Upper lobe of right lung (tissue), 1 donor: ENCODE measurements at regions not wholly inside any gene's neighbourhood (a gene's known extent, or its start where the extent isn't known, plus 50 kb on each side); places are given as distances from the start of the nearest gene placed in this dataset.

Experiments
- ATAC-seq: fragments of 200-7000 bp; cut with Tn5 transposase; one replicate; pipeline ENCODE4 v1.9.1; 2020; ENCODE audit warnings: mild to moderate bottlenecking, moderate library complexity
- DNase-seq: peaks from one replicate; pipeline ENCODE4 v3.0.0-alpha.2; 2020
- H3K27ac ChIP-seq: fragments of 200-600 bp; one replicate; pipeline ENCODE4 v1.8.0; 2022
- H3K27me3 ChIP-seq: fragments of 200-600 bp; one replicate; pipeline ENCODE4 v1.8.0; 2022; ENCODE audit warnings: mild to moderate bottlenecking
- H3K36me3 ChIP-seq: fragments of 200-600 bp; one replicate; pipeline ENCODE4 v1.8.0; 2022
- H3K4me1 ChIP-seq: fragments of 200-600 bp; one replicate; pipeline ENCODE4 v1.8.0; 2022
- H3K4me3 ChIP-seq: fragments of 200-600 bp; one replicate; pipeline ENCODE4 v1.8.0; 2022; ENCODE audit warnings: mild to moderate bottlenecking
- H3K9me3 ChIP-seq: fragments of 200-600 bp; one replicate; pipeline ENCODE4 v1.8.0; 2022
- intact Hi-C: fragments of 100-400 bp; cut with DNase I; formaldehyde crosslinking; loops from one replicate; pipeline ENCODE4 v1.11.0; 2022
- TF ChIP-seq, protein P1 (sequence below): fragments of 200-600 bp; IDR thresholded peaks from one replicate; pipeline ENCODE4 v1.8.0; 2022; ENCODE audit warnings: antibody characterized with exemption
- donor health status: DM: no; HTN: yes; CAD: no; lungs with severe emphysema.

- ATAC-seq (no peak), DNase-seq (no peak)
- Histone ChIP-seq H3K4me3 (no peak overlapping the region), H3K4me1 (no peaks in the 10 kb centered on the region), H3K36me3 (no peaks in the 10 kb centered on the region), H3K27me3 (no peaks in the 10 kb centered on the region), H3K9me3 (no peaks in the 10 kb centered on the region), H3K27ac (no peak overlapping the region)
- intact Hi-C loops, result no loop called here
- TF ChIP-seq, protein P1, sequence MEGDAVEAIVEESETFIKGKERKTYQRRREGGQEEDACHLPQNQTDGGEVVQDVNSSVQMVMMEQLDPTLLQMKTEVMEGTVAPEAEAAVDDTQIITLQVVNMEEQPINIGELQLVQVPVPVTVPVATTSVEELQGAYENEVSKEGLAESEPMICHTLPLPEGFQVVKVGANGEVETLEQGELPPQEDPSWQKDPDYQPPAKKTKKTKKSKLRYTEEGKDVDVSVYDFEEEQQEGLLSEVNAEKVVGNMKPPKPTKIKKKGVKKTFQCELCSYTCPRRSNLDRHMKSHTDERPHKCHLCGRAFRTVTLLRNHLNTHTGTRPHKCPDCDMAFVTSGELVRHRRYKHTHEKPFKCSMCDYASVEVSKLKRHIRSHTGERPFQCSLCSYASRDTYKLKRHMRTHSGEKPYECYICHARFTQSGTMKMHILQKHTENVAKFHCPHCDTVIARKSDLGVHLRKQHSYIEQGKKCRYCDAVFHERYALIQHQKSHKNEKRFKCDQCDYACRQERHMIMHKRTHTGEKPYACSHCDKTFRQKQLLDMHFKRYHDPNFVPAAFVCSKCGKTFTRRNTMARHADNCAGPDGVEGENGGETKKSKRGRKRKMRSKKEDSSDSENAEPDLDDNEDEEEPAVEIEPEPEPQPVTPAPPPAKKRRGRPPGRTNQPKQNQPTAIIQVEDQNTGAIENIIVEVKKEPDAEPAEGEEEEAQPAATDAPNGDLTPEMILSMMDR, result no peak
Measured at GRCh38 chr11:121958971-121959325, 157.1 kb downstream of the BLID start.

GRCh38 chr11:121958323-121958970 is 157.6 kb downstream of the BLID start:
- H3K27ac ChIP-seq, result no peak overlapping the region
- H3K4me3 ChIP-seq, result no peak overlapping the region
- H3K9me3 ChIP-seq, result no peaks in the 10 kb centered on the region
- no peak for DNase-seq
- no peak for ATAC-seq
- no peaks in the 10 kb centered on the region for H3K36me3 ChIP-seq
- TF ChIP-seq, protein P1, result no peak
- no peaks in the 10 kb centered on the region for H3K27me3 ChIP-seq
- intact Hi-C loops, result no loop called here
- H3K4me1 ChIP-seq, result no peaks in the 10 kb centered on the region

DNA sequence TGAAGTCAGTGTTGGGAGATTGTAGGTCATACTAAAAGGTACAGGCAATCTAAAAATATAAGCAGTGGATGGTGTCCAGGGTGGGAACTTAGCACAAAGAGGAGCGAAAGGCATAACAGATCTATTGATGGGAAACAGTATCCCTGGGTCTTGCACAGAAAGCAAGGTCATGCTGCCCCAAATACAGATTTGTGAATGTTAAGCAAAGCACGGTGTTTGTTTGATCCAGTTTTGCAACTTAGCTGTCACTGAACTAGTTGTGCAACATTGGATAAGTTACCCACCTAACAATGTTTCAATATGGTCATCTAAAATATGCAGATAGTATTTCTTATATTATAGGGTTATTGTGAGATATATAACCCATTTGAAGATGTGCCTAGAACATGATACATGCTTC is 162.9 kb downstream of the BLID start:
- Histone ChIP-seq H3K27me3 (no peaks in the 10 kb centered on the region), H3K36me3 (no peaks in the 10 kb centered on the region), H3K4me3 (no peak overlapping the region), H3K27ac (no peak overlapping the region), H3K9me3 (no peaks in the 10 kb centered on the region), H3K4me1 (no peaks in the 10 kb centered on the region)
- intact Hi-C loops, result no loop called here
- TF ChIP-seq, protein P1, result no peak
- no peak for DNase-seq
- no peak for ATAC-seq

GRCh38 chr11:121950160-121950559 is 165.9 kb downstream of the BLID start:
- Histone ChIP-seq H3K4me3 (no peak overlapping the region), H3K27me3 (no peaks in the 10 kb centered on the region), H3K9me3 (no peaks in the 10 kb centered on the region), H3K36me3 (no peaks in the 10 kb centered on the region), H3K4me1 (no peaks in the 10 kb centered on the region), H3K27ac (no peak overlapping the region)
- intact Hi-C loops, result no loop called here
- ATAC-seq, result no peak
- no peak for DNase-seq
- TF ChIP-seq, protein P1, result no peak

DNA sequence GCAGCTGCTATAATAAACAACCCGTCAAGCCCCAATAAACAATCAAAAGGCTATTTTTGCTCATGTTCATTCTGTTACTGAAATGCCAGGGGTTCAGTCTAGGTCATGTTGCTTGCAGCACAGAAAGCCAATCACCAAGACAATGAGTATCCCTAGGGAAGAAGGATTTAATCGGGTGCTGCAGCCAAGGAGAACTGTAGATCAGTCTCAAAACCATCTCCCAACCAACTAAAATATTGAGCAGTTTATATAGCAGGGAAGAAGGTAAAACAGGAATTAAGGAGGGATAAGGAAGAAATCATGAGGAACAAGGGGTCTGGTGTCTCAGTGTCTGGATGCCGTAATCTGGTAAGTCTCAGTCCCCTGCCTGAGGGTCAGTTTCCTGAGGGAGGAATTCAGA is 169.5 kb downstream of the BLID start:
- no peaks in the 10 kb centered on the region for H3K36me3 ChIP-seq
- no peak overlapping the region for H3K27ac ChIP-seq
- ATAC-seq (no peak), DNase-seq (no peak)
- no peak overlapping the region for H3K4me3 ChIP-seq
- H3K4me1 ChIP-seq, result no peaks in the 10 kb centered on the region
- TF ChIP-seq, protein P1, result no peak
- intact Hi-C loops, result no loop called here
- H3K27me3 ChIP-seq, result no peaks in the 10 kb centered on the region
- no peaks in the 10 kb centered on the region for H3K9me3 ChIP-seq
